ENCODE measurements at regions not wholly inside any gene's neighbourhood (a gene's known extent, or its start where the extent isn't known, plus 50 kb on each side); places are given as distances from the start of the nearest gene placed in this dataset.
A peak's percentile ranks its signal among the peaks of the same experiment; 100 is the strongest.

DNA sequence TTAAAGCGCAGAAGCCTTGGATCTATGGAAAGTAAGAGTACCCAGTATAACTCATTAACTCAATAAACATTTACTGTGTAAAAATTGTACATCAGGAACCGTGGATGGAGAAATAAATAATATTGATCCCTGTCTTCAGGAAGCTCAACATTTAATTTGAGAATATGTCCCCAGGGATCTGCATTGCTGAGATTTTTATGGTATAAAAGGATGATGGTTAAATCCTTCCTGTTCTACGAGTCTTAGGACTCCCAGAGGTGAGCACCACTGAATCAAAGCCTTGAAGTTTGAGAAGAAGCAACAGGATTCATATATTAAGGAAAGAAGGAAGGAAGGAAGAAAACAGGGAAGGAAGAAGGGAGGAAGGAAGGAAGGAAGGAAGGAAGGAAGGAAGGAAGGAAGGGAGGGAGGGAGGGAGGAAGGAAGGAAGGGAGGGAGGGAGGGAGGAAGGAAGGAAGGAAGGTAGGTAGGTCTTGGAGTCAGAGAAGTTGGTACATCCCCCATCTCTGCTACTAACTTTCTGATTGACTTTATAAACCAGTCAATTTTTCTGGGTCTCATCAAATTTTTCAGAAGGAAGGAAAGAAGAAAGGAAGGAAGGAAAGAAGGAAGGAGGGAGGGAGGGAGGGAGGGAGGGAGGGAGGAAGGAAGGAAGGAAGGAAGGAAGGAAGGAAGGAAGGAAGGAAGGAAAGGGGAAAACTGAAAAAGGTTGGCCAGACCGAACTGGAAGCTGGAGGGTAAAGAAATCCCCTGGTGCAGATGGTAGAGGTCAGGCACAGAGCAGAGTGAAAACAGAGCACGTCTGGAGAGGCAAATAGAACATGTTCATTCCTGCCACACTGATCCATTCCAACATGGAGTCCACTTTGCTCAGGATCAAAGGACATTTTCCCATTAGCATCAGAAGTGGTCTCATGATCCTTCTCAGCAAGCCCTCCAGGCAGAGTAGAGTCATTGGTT is 422.2 kb upstream of the CDH11 start:
- Histone ChIP-seq H3K4me3 (ENCODE audit: low read depth, low read length) (no peak overlapping the region), H3K27ac (ENCODE audit: low read depth, low read length) (no peak overlapping the region), H3K9me3 (ENCODE audit: control insufficient read depth, insufficient read depth, low read length) (no peaks in the 10 kb centered on the region), H3K4me1 (ENCODE audit: control insufficient read depth, insufficient read depth, low read length) (peaks cover 8% of the 10 kb centered on the region), H3K27me3 (ENCODE audit: control insufficient read depth, insufficient read depth, low read length) (no peaks in the 10 kb centered on the region), H3K36me3 (ENCODE audit: control insufficient read depth, insufficient read depth, low read length) (no peaks in the 10 kb centered on the region)
- DNase-seq (ENCODE audit: low read depth in 4 of 6, low spot score in 6 of 6), result no peak
- WGBS (ENCODE audit: insufficient coverage), result 89% methylated on average over 3 of the region's 5 CpGs

DNA sequence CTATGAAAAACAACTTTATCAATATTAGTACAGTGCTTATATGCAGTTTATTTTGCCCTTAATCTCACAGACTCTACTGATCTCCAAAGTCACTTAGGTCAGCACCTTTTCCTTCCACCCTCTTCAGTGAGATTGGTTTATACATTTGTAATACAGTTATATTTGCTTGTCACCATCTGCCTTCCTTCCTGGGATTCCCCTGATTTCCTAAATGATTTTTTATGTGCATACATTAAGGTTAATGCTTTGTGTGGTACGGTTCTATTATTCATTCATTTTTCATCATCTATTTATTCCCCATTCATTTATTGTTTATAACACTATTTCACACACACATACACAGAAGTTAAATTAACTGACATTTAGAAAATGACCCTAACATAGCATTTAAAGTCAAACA is 419.8 kb upstream of the CDH11 start:
- Histone ChIP-seq H3K27me3 (ENCODE audit: control insufficient read depth, insufficient read depth, low read length) (no peaks in the 10 kb centered on the region), H3K4me1 (ENCODE audit: control insufficient read depth, insufficient read depth, low read length) (no peaks in the 10 kb centered on the region), H3K9me3 (ENCODE audit: control insufficient read depth, insufficient read depth, low read length) (no peaks in the 10 kb centered on the region), H3K4me3 (ENCODE audit: low read depth, low read length) (no peak overlapping the region), H3K27ac (ENCODE audit: low read depth, low read length) (no peak overlapping the region), H3K36me3 (ENCODE audit: control insufficient read depth, insufficient read depth, low read length) (no peaks in the 10 kb centered on the region)
- no peak for DNase-seq (ENCODE audit: low read depth in 4 of 6, low spot score in 6 of 6)
- no CpG with 5 or more reads among the region's 1 CpG for WGBS (ENCODE audit: insufficient coverage)

DNA sequence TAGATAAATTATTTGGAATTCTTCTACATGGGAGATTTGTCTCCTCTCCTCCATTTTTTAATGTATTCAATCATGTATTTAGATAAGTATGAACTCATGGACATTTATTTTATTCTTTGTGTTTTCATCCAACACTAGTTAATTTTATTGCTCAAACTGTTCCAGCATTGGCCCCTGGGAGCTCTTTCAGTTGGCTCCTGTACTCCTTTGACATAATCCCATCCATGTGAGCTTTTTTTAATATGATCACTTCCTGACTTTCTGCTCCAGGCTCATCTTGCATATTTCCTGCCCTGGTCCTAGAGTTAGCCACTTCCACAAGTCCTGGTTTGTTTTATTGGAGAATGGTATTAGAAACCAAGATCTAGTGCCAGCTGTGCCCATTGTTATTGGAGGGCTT is 419.0 kb upstream of the CDH11 start:
- H3K27ac ChIP-seq (ENCODE audit: low read depth, low read length), result no peak overlapping the region
- H3K4me1 ChIP-seq (ENCODE audit: control insufficient read depth, insufficient read depth, low read length), result no peaks in the 10 kb centered on the region
- H3K27me3 ChIP-seq (ENCODE audit: control insufficient read depth, insufficient read depth, low read length), result no peaks in the 10 kb centered on the region
- no peaks in the 10 kb centered on the region for H3K9me3 ChIP-seq (ENCODE audit: control insufficient read depth, insufficient read depth, low read length)
- no peak for DNase-seq (ENCODE audit: low read depth in 4 of 6, low spot score in 6 of 6)
- H3K36me3 ChIP-seq (ENCODE audit: control insufficient read depth, insufficient read depth, low read length), result no peaks in the 10 kb centered on the region
- H3K4me3 ChIP-seq (ENCODE audit: low read depth, low read length), result no peak overlapping the region

DNA sequence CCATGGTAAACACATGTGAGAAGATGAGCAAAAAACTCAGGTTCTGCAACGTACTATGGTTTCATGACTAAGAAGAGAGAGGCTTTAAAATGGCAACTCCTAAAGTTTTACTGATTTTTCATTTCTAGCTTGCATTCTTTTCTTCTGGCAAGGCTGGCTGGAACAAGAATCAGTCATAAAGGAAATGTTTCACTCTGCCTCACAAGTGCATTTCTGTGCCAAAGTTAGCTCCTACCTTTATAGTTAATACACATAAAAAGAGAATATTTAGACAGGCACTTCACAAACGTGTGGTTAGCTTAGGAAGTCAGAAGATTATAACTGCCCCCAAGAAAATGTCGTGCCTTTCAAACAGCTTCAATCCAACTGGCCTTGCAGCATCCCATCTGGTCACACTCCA is 417.1 kb upstream of the CDH11 start:
- no peak overlapping the region for H3K27ac ChIP-seq (ENCODE audit: low read depth, low read length)
- H3K4me3 ChIP-seq (ENCODE audit: low read depth, low read length), result no peak overlapping the region
- no peaks in the 10 kb centered on the region for H3K9me3 ChIP-seq (ENCODE audit: control insufficient read depth, insufficient read depth, low read length)
- no peaks in the 10 kb centered on the region for H3K36me3 ChIP-seq (ENCODE audit: control insufficient read depth, insufficient read depth, low read length)
- no peaks in the 10 kb centered on the region for H3K4me1 ChIP-seq (ENCODE audit: control insufficient read depth, insufficient read depth, low read length)
- 70% methylated on average over 2 of the region's 3 CpGs for WGBS (ENCODE audit: insufficient coverage)
- no peaks in the 10 kb centered on the region for H3K27me3 ChIP-seq (ENCODE audit: control insufficient read depth, insufficient read depth, low read length)
- DNase-seq (ENCODE audit: low read depth in 4 of 6, low spot score in 6 of 6), result no peak

DNA sequence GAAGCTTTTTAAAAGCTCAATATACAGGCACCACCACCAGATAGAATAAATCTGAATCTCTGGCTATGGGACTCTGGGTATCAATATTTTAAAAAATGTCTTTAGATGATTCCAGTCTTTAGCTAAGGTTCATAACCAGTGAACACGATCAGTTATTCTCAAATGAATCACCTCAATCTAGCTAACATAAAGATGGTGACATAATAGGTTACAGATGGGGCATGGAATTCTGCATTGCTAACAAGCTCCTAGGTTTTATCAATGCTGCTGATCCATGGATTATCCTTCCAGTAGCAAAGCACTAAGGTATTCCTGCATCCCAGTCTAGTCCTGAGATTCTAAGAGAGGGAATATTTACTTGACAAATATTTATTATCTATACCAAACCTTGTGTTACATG is 415.5 kb upstream of the CDH11 start:
- no peaks in the 10 kb centered on the region for H3K36me3 ChIP-seq (ENCODE audit: control insufficient read depth, insufficient read depth, low read length)
- no peak for DNase-seq (ENCODE audit: low read depth in 4 of 6, low spot score in 6 of 6)
- WGBS (ENCODE audit: insufficient coverage), result no CpG with 5 or more reads among the region's 1 CpG

DNA sequence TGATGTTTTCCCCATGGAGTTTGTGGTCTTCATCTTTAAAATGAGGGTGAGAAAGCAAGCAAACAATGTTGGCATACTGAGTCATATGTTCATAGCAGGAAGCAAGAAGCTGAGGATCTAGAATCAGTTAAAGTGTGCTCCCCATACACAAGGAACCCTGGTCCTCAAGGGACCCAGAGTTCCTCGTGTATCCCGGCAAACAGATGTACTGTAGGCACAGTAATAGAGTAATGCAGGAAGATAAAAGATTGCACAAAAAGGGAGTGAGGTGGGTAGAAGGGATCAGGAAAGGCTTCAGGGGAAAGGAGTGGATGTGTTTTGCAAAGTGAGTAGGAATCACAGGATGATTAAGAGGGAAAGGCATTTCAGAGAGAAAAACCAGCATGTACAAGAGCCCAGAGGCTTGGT is 412.3 kb upstream of the CDH11 start:
- Histone ChIP-seq H3K27ac (ENCODE audit: low read depth, low read length) (no peak overlapping the region), H3K4me3 (ENCODE audit: low read depth, low read length) (no peak overlapping the region), H3K9me3 (ENCODE audit: control insufficient read depth, insufficient read depth, low read length) (no peaks in the 10 kb centered on the region), H3K4me1 (ENCODE audit: control insufficient read depth, insufficient read depth, low read length) (no peaks in the 10 kb centered on the region), H3K36me3 (ENCODE audit: control insufficient read depth, insufficient read depth, low read length) (no peaks in the 10 kb centered on the region), H3K27me3 (ENCODE audit: control insufficient read depth, insufficient read depth, low read length) (no peaks in the 10 kb centered on the region)
- no peak for DNase-seq (ENCODE audit: low read depth in 4 of 6, low spot score in 6 of 6)
- no CpG with 5 or more reads among the region's 2 CpGs for WGBS (ENCODE audit: insufficient coverage)

More for the DNA sequence above, 415.5 kb upstream of the CDH11 start:
- Histone ChIP-seq H3K4me3 (ENCODE audit: low read depth, low read length) (no peak overlapping the region), H3K9me3 (ENCODE audit: control insufficient read depth, insufficient read depth, low read length) (no peaks in the 10 kb centered on the region), H3K4me1 (ENCODE audit: control insufficient read depth, insufficient read depth, low read length) (no peaks in the 10 kb centered on the region), H3K27ac (ENCODE audit: low read depth, low read length) (no peak overlapping the region), H3K27me3 (ENCODE audit: control insufficient read depth, insufficient read depth, low read length) (no peaks in the 10 kb centered on the region)

DNA sequence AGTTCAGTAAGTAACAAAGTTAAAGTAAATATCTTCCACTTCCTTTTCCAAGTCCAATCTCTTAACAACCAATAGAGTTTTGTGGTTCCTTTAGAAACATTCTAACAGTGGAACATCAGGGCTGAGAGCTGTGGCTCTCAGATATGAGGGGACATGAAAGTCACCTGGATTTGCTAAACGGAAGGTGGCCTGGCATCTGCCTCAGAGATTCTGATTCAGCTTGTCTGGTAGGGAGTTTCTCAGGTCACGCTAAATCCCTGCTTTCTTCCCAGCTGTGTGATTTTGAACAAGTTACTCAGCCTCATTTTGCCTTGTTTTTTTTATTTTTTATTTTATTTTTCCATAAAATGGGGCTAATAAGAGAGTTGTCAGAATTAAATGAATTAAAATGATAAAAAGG is 411.0 kb upstream of the CDH11 start:
- no peak overlapping the region for H3K27ac ChIP-seq (ENCODE audit: low read depth, low read length)
- H3K9me3 ChIP-seq (ENCODE audit: control insufficient read depth, insufficient read depth, low read length), result no peaks in the 10 kb centered on the region
- H3K4me1 ChIP-seq (ENCODE audit: control insufficient read depth, insufficient read depth, low read length), result no peaks in the 10 kb centered on the region
- H3K4me3 ChIP-seq (ENCODE audit: low read depth, low read length), result no peak overlapping the region
- no peaks in the 10 kb centered on the region for H3K36me3 ChIP-seq (ENCODE audit: control insufficient read depth, insufficient read depth, low read length)
- no CpG with 5 or more reads among the region's 2 CpGs for WGBS (ENCODE audit: insufficient coverage)
- H3K27me3 ChIP-seq (ENCODE audit: control insufficient read depth, insufficient read depth, low read length), result no peaks in the 10 kb centered on the region
- no peak for DNase-seq (ENCODE audit: low read depth in 4 of 6, low spot score in 6 of 6)

DNA sequence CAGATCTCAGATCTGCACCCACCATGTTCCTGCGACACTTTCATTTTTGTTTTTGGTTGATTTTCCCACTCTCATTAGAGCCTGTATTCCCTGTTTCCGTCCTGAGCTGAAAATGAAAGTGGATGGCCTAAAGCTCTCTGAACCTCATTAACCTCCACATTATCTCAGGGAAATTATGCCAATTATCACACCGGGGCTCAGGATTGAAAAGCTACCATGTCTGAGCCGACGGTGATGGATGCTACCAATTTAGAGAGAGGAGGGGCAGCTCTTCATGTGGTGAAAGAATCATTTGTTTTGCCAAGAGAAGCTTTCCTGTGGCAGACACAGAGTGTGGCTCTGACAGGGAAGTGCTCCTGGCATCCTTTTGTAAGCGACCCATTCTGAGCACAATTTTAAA is 410.4 kb upstream of the CDH11 start:
- WGBS (ENCODE audit: insufficient coverage), result 6% methylated on average over 2 of the region's 6 CpGs
- no peaks in the 10 kb centered on the region for H3K4me1 ChIP-seq (ENCODE audit: control insufficient read depth, insufficient read depth, low read length)
- no peak overlapping the region for H3K27ac ChIP-seq (ENCODE audit: low read depth, low read length)
- H3K27me3 ChIP-seq (ENCODE audit: control insufficient read depth, insufficient read depth, low read length), result no peaks in the 10 kb centered on the region
- no peaks in the 10 kb centered on the region for H3K36me3 ChIP-seq (ENCODE audit: control insufficient read depth, insufficient read depth, low read length)
- no peaks in the 10 kb centered on the region for H3K9me3 ChIP-seq (ENCODE audit: control insufficient read depth, insufficient read depth, low read length)
- peak in 2 of 6 donors; percentile 47 to 80 for DNase-seq (ENCODE audit: low read depth in 4 of 6, low spot score in 6 of 6)
- H3K4me3 ChIP-seq (ENCODE audit: low read depth, low read length), result peak overlapping the region; percentile 10

DNA sequence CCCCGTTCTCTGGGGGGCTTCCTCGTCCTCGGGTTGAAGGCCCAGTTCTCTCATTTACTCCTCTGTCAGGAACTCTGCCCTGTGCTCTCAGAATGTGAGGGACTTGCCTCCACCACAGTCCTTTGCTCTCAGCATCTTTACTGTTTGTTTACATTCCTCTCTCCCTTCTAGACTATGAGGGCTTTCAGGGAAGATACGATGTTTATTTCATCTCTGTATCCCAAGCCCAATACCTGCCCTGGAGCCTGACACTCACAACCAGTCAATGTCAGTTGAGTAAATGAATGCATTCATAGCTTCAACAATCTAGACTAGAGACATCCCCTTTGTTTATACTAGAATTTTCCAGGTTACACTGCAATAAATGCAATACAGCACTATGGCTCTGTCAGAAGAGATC is 409.6 kb upstream of the CDH11 start:
- no peaks in the 10 kb centered on the region for H3K4me1 ChIP-seq (ENCODE audit: control insufficient read depth, insufficient read depth, low read length)
- DNase-seq (ENCODE audit: low read depth in 4 of 6, low spot score in 6 of 6), result no peak
- WGBS (ENCODE audit: insufficient coverage), result 82% methylated on average over 3 of the region's 4 CpGs
- H3K36me3 ChIP-seq (ENCODE audit: control insufficient read depth, insufficient read depth, low read length), result no peaks in the 10 kb centered on the region
- no peak overlapping the region for H3K27ac ChIP-seq (ENCODE audit: low read depth, low read length)
- H3K27me3 ChIP-seq (ENCODE audit: control insufficient read depth, insufficient read depth, low read length), result no peaks in the 10 kb centered on the region
- peaks cover 2% of the 10 kb centered on the region for H3K9me3 ChIP-seq (ENCODE audit: control insufficient read depth, insufficient read depth, low read length)
- H3K4me3 ChIP-seq (ENCODE audit: low read depth, low read length), result no peak overlapping the region

DNA sequence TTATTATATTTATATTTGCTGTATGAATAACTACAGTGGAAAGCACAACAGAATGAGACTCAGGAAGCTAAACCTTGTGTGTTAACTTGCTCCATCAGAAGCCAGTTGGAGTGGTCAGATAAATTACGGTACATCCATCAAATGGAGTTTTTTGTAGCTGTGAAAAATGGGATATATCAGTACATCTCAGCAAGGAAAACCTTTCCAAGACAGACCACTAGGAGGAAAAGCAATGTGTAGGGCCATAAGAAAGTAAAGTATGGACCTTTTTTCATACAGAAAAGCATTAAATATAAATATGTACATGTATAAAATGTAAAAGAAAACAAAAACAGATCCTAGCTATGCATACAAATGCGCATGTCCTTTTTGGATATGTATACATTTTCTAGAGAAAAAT is 403.8 kb upstream of the CDH11 start:
- peaks cover 10% of the 10 kb centered on the region for H3K4me1 ChIP-seq (ENCODE audit: control insufficient read depth, insufficient read depth, low read length)
- no peaks in the 10 kb centered on the region for H3K36me3 ChIP-seq (ENCODE audit: control insufficient read depth, insufficient read depth, low read length)
- no peaks in the 10 kb centered on the region for H3K27me3 ChIP-seq (ENCODE audit: control insufficient read depth, insufficient read depth, low read length)
- H3K4me3 ChIP-seq (ENCODE audit: low read depth, low read length), result no peak overlapping the region
- WGBS (ENCODE audit: insufficient coverage), result no CpG with 5 or more reads among the region's 2 CpGs
- no peak for DNase-seq (ENCODE audit: low read depth in 4 of 6, low spot score in 6 of 6)
- peaks cover 2% of the 10 kb centered on the region for H3K9me3 ChIP-seq (ENCODE audit: control insufficient read depth, insufficient read depth, low read length)
- no peak overlapping the region for H3K27ac ChIP-seq (ENCODE audit: low read depth, low read length)
